MCF 10A (cell line): ENCODE measurements at regions not wholly inside any gene's neighbourhood (a gene's known extent, or its start where the extent isn't known, plus 50 kb on each side); places are given as distances from the start of the nearest gene placed in this dataset.

Experiments used
- BruUV-seq: library from RNA; stranded (reverse); fragments of 400-500 nt; replicated peaks from 2 replicates; lab custom pipeline; 2021; lab: Mats Ljungman, UMichigan
- CTCF ChIA-PET: fragments of 300-600 bp; sonication (Branson Sonifier 250); formaldehyde crosslinking; extraction: SDS; loops from one replicate; lab custom pipeline; 2021; ENCODE audit warnings: antibody characterized with exemption, inconsistent platforms; lab: Yijun Ruan, JAX
- POLR2A ChIA-PET: fragments of 300-600, 350-650 bp; sonication (Branson Sonifier 250); formaldehyde crosslinking; extraction: SDS; loops from one replicate; lab custom pipeline; 2020; ENCODE audit warnings: antibody characterized with exemption, inconsistent platforms; lab: Yijun Ruan, JAX
- DNase-seq: peaks from one replicate; pipeline ENCODE4 v3.0.0-alpha.2; 2018; ENCODE audit not compliant: unreplicated experiment
- H3K27ac Mint-ChIP-seq: one replicate; pipeline ENCODE4 v1.8.0; 2022; ENCODE audit warnings: mild to moderate bottlenecking, low read depth, mixed read lengths; ENCODE audit not compliant: unreplicated experiment
- H3K27me3 Mint-ChIP-seq: one replicate; pipeline ENCODE4 v1.8.0; 2022; ENCODE audit warnings: mixed read lengths; ENCODE audit not compliant: insufficient read depth, unreplicated experiment
- H3K36me3 Mint-ChIP-seq: one replicate; pipeline ENCODE4 v1.8.0; 2022; ENCODE audit warnings: mild to moderate bottlenecking, moderate library complexity, mixed read lengths; ENCODE audit not compliant: insufficient read depth, unreplicated experiment
- H3K4me1 Mint-ChIP-seq: one replicate; pipeline ENCODE4 v1.8.0; 2022; ENCODE audit warnings: mixed read lengths; ENCODE audit not compliant: insufficient read depth, unreplicated experiment
- H3K4me3 Mint-ChIP-seq: one replicate; pipeline ENCODE4 v1.8.0; 2022; ENCODE audit warnings: mild to moderate bottlenecking, moderate library complexity, mixed read lengths; ENCODE audit not compliant: unreplicated experiment
- H3K9me3 Mint-ChIP-seq: one replicate; pipeline ENCODE4 v1.8.0; 2022; ENCODE audit warnings: mixed read lengths; ENCODE audit not compliant: unreplicated experiment
- intact Hi-C: fragments of 100-400 bp; cut with micrococcal nuclease; formaldehyde crosslinking; loops from 2 replicates; pipeline ENCODE4 v1.14.1; 2022
- TF ChIP-seq, protein P1 (sequence below): fragments of 200-600 bp; IDR thresholded peaks from one replicate; pipeline ENCODE4 v1.8.0; 2022; ENCODE audit warnings: antibody characterized with exemption, mild to moderate bottlenecking; ENCODE audit not compliant: unreplicated experiment

DNA sequence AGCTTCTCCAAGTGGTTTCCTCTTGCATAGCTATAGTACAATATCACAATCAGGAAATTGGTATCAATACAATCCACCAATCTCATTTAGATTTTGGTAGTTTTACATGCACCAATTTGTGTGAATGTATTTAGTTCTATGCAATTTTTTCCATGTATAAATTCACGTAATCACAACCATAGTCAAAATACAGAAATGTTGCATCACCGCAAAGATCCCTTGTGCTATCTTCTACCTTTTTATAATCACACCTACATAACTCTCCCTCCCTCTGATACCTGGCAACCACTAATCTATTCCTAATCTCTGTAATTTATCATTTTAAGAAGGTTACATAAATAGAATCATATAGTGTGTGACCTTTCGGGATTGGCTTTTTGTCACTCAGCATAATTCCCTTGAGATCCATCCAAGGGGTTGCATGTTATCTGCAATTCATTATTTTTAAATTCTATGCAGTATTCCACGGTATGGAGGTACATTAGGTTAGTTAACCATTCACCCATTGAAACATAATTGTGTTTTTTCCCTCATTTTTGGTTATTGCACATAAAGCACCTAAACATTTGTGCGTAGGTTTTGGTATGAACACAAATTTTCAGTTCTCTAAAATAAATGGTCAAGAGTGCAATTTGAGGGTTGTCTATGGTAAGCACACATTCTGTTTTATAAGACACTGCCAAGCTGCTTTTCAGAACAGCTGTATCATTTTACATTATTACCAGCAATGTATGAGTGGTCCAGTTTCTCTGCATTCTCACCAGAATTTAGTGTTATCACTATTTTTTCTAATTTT, 95.1 kb upstream of the SLC22A23 start:
- peaks cover 6% of the 10 kb centered on the region for H3K9me3 Mint-ChIP-seq

DNA sequence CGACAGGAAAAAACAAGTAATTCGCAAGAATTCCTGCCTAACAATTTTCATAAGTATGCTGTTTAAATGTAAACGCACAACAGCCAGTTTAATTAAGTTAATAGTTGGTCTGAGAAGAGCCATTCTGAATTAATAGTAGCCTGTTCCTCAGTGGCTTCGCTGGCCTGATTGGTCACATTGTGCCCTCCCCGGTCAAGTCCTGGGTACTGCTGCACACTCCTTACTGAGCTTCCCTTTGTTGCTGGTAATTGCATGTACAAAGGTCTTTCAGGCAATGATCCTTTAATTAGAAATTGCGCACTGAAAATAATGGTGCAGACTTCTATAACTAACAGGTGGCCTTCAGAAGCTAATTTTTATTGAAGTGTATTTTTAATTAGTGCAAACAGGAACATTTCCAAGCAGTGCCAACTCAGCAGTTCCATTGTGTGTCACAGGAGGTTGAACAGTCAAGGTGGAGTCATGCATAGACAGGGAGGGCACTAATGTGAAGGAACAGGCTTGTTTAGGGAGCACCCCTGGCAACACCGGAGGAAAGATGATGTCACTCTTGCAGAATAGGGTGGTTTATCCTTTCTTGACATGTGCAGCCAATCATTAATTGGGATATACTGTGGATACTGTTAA, 92.6 kb upstream of the SLC22A23 start:
- BruUV-seq = no TSS peak

More for the DNA sequence above, 95.1 kb upstream of the SLC22A23 start:
- Mint-ChIP-seq H3K4me3 (no peak overlapping the region), H3K27ac (no peak overlapping the region), H3K36me3 (no peaks in the 10 kb centered on the region), H3K27me3 (no peaks in the 10 kb centered on the region), H3K4me1 (no peaks in the 10 kb centered on the region)
- TF ChIP-seq, protein P1, sequence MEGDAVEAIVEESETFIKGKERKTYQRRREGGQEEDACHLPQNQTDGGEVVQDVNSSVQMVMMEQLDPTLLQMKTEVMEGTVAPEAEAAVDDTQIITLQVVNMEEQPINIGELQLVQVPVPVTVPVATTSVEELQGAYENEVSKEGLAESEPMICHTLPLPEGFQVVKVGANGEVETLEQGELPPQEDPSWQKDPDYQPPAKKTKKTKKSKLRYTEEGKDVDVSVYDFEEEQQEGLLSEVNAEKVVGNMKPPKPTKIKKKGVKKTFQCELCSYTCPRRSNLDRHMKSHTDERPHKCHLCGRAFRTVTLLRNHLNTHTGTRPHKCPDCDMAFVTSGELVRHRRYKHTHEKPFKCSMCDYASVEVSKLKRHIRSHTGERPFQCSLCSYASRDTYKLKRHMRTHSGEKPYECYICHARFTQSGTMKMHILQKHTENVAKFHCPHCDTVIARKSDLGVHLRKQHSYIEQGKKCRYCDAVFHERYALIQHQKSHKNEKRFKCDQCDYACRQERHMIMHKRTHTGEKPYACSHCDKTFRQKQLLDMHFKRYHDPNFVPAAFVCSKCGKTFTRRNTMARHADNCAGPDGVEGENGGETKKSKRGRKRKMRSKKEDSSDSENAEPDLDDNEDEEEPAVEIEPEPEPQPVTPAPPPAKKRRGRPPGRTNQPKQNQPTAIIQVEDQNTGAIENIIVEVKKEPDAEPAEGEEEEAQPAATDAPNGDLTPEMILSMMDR = no peak
- no peak for DNase-seq
- intact Hi-C loops = no loop called here
- ChIA-PET POLR2A (interaction anchor here (0.9 to 1.2 kb wide), 2 partner anchors 10 to 18 kb away, joined by 3 read pairs; no protein-coding TSS in a partner anchor), CTCF (no interaction called here)
- no TSS peak for BruUV-seq

DNA sequence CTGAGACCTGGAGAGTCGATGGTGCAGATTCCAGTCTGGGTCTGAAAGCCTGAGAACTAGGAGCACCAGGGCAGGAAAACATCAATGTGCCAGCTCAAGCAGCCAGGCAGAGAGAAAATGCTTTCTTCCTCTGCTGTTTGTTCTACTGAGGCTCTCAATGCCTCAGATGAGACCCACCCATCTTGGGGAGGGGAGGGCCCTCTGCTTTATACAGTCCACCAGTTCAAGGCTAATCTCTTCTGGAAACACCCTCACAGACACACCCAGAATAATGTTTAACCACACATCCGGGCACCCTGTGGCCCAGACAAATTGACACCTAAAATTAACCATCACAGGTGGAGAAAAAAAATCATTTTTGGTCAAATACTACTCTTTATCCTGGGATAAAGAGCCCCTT, 89.3 kb upstream of the SLC22A23 start:
- no peak overlapping the region for H3K27ac Mint-ChIP-seq
- no peaks in the 10 kb centered on the region for H3K27me3 Mint-ChIP-seq
- TF ChIP-seq, protein P1 = no peak
- no peaks in the 10 kb centered on the region for H3K9me3 Mint-ChIP-seq
- no peak overlapping the region for H3K4me3 Mint-ChIP-seq
- ChIA-PET POLR2A (interaction anchor here (1.1 kb wide), 1 partner anchor 22 kb away, joined by 3 read pairs; no protein-coding TSS in a partner anchor), CTCF (interaction anchor here (0.7 kb wide), 1 partner anchor 301 kb away, joined by 3 read pairs; no protein-coding TSS in a partner anchor)
- no peak for DNase-seq
- peaks cover 12% of the 10 kb centered on the region for H3K4me1 Mint-ChIP-seq
- intact Hi-C loops = no loop called here
- H3K36me3 Mint-ChIP-seq = no peaks in the 10 kb centered on the region
- no TSS peak for BruUV-seq

More for the DNA sequence above, 92.6 kb upstream of the SLC22A23 start:
- TF ChIP-seq, protein P1 = no peak
- Mint-ChIP-seq H3K4me1 (no peaks in the 10 kb centered on the region), H3K27me3 (no peaks in the 10 kb centered on the region), H3K27ac (no peak overlapping the region), H3K4me3 (no peak overlapping the region), H3K9me3 (peaks cover 6% of the 10 kb centered on the region), H3K36me3 (no peaks in the 10 kb centered on the region)
- intact Hi-C loops = no loop called here
- CTCF ChIA-PET = no interaction called here
- DNase-seq = peak; percentile 32
- POLR2A ChIA-PET = interaction anchor here (0.7 to 1.6 kb wide), 3 partner anchors 23 to 172 kb away, joined by 3 to 7 read pairs (median 3); no protein-coding TSS in a partner anchor

DNA sequence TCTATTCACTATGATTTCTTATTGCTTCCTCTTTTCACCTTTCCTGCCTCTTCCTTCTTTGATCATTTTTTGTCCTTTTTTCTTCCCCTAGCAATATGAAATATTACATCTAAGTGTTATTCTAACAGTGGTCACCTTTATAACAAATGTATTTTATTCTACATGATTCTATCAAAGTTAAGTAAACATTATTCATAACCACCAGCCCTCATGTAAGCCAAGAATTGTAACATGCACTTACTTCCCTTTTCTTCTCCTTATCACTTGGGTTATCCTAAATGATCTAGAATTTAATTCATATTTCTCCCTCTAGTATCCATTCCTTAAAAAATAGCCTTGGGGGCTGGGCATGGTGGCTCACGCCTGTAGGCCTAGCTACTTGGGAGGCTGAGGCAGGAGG, 88.3 kb upstream of the SLC22A23 start:
- no TSS peak for BruUV-seq
- H3K27me3 Mint-ChIP-seq = no peaks in the 10 kb centered on the region
- intact Hi-C loops = no loop called here
- no peak overlapping the region for H3K27ac Mint-ChIP-seq
- no peak overlapping the region for H3K4me3 Mint-ChIP-seq
- DNase-seq = no peak
- peaks cover 12% of the 10 kb centered on the region for H3K4me1 Mint-ChIP-seq
- TF ChIP-seq, protein P1 = no peak
- ChIA-PET CTCF (no interaction called here), POLR2A (interaction anchor here (0.6 to 1.1 kb wide), 4 partner anchors 12 to 378 kb away, joined by 3 read pairs; no protein-coding TSS in a partner anchor)
- no peaks in the 10 kb centered on the region for H3K9me3 Mint-ChIP-seq
- H3K36me3 Mint-ChIP-seq = no peaks in the 10 kb centered on the region
